AG04449 (cell line): ENCODE measurements at regions not wholly inside any gene's neighbourhood (a gene's known extent, or its start where the extent isn't known, plus 50 kb on each side); places are given as distances from the start of the nearest gene placed in this dataset.

Experiments used
- CTCF ChIA-PET: fragments of 350-600 bp; formaldehyde crosslinking; extraction: SDS; loops from one replicate; lab custom pipeline; 2021; ENCODE audit warnings: antibody characterized with exemption; lab: Yijun Ruan, JAX
- POLR2A ChIA-PET: fragments of 400-600, 350-600 bp; formaldehyde crosslinking; extraction: SDS; loops from one replicate; lab custom pipeline; 2020; ENCODE audit warnings: antibody characterized with exemption, inconsistent platforms; lab: Yijun Ruan, JAX
- DNase-seq: peaks from one replicate; pipeline ENCODE4 v3.0.0-alpha.2; 2010; ENCODE audit warnings: low read depth, low spot score
- H3K4me3 ChIP-seq: 2 replicates; pipeline ENCODE4 v1.5.1; 2011; ENCODE audit warnings: low read depth, mild to moderate bottlenecking, control low read depth, low read length
- TF ChIP-seq, protein P1 (sequence below): IDR thresholded peaks from one replicate; pipeline ENCODE4 v1.5.1; 2011; ENCODE audit warnings: mild to moderate bottlenecking, moderate library complexity, low read length, control low read depth, inconsistent platforms; ENCODE audit not compliant: insufficient read depth; ENCODE audit errors: missing control alignments

- POLR2A ChIA-PET: no interaction called here
- CTCF ChIA-PET: no interaction called here
These were observed 246.3 kb upstream of the FZD8 start for GRCh38 chr10:35888400-35888799.

GRCh38 chr10:35887685-35888084, 245.6 kb upstream of the FZD8 start:
- ChIA-PET POLR2A (no interaction called here), CTCF (no interaction called here)
- TF ChIP-seq, protein P1, sequence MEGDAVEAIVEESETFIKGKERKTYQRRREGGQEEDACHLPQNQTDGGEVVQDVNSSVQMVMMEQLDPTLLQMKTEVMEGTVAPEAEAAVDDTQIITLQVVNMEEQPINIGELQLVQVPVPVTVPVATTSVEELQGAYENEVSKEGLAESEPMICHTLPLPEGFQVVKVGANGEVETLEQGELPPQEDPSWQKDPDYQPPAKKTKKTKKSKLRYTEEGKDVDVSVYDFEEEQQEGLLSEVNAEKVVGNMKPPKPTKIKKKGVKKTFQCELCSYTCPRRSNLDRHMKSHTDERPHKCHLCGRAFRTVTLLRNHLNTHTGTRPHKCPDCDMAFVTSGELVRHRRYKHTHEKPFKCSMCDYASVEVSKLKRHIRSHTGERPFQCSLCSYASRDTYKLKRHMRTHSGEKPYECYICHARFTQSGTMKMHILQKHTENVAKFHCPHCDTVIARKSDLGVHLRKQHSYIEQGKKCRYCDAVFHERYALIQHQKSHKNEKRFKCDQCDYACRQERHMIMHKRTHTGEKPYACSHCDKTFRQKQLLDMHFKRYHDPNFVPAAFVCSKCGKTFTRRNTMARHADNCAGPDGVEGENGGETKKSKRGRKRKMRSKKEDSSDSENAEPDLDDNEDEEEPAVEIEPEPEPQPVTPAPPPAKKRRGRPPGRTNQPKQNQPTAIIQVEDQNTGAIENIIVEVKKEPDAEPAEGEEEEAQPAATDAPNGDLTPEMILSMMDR: no peak
- DNase-seq: no peak
- H3K4me3 ChIP-seq: no peak overlapping the region

More at GRCh38 chr10:35888400-35888799, 246.3 kb upstream of the FZD8 start:
- no peak for DNase-seq
- H3K4me3 ChIP-seq: no peak overlapping the region
- TF ChIP-seq, protein P1: no peak

- POLR2A ChIA-PET: no interaction called here
- no peak for DNase-seq
These were observed 243.0 kb upstream of the FZD8 start for GRCh38 chr10:35885076-35885475.

GRCh38 chr10:35884657-35885071, 242.6 kb upstream of the FZD8 start:
- DNase-seq: no peak
- ChIA-PET CTCF (no interaction called here), POLR2A (no interaction called here)
- H3K4me3 ChIP-seq: no peak overlapping the region
- TF ChIP-seq, protein P1: no peak

More at GRCh38 chr10:35885076-35885475, 243.0 kb upstream of the FZD8 start:
- CTCF ChIA-PET: no interaction called here
- no peak overlapping the region for H3K4me3 ChIP-seq
- TF ChIP-seq, protein P1: no peak

GRCh38 chr10:35882422-35883150, 240.5 kb upstream of the FZD8 start:
- TF ChIP-seq, protein P1: no peak
- ChIA-PET POLR2A (no interaction called here), CTCF (interaction anchor here (1.1 kb wide), 1 partner anchor 9 kb away, joined by 3 read pairs; no protein-coding TSS in a partner anchor)
- no peak overlapping the region for H3K4me3 ChIP-seq
- no peak for DNase-seq

DNA sequence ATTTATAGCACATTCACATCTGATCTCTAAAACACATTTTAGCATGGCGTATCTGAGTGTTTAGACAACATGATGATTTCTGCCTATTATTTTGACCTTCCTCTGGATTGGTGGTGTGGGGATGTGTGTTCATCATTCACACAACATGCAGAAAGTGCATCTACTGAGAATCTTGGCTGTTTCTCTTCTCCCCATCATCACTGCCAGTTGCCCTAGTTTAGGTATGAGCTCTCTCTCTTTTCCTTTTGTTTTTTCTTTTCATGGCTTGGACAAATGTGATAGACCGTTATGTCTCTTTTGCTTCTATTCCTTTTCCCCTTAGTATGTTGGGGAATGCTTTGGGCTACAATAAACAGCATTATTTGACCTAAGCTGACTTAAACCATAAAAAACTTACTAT, 239.2 kb upstream of the FZD8 start:
- TF ChIP-seq, protein P1: no peak
- no peak overlapping the region for H3K4me3 ChIP-seq
- ChIA-PET POLR2A (no interaction called here), CTCF (interaction anchor here (1.0 kb wide), 1 partner anchor 246 kb away, joined by 3 read pairs; no protein-coding TSS in a partner anchor)
- DNase-seq: no peak
